Daoy (cell line): ENCODE measurements at regions not wholly inside any gene's neighbourhood (a gene's known extent, or its start where the extent isn't known, plus 50 kb on each side); places are given as distances from the start of the nearest gene placed in this dataset.

Source experiments
- DNase-seq: peaks from one replicate; pipeline ENCODE4 v3.0.0-alpha.2; 2015; ENCODE audit warnings: low read depth

DNA sequence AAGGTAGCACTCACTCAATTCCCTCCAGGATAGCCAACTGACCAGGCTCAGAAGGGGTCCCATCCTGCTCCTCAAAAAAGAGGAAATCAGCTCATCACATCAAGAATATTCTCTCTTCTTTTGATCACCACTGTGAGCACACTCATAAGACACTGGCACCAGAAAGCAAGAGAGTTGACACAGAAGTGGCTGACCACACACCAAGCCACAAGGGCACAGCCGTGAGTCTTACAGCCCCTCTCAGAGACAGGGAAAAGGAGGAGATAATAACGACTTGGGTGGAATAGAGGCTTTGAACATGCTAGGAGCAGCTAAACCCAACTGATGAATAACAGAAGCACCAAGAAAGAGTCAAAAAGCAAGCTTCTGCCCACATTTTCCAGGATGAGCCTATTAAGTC lies 249.1 kb upstream of the PREP start:
- DNase-seq, result no peak

DNA sequence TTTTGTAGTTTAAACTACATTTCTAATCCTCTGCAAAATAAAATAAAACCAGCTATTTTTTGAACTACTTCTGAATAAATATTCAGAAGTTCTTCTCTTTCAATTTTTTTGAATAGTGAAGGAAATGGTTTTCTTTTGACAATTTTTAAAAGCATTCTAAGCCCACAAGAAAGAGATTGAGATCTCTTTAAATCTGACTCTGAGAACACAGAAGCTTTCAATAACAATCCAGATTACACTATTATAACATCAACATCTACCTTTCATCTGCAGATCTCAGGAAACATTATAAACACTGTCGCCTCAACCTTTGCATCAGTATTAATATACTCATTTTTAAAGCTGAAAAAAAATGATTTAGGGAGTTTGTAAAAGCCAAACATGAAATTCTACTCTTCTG lies 247.5 kb upstream of the PREP start:
- no peak for DNase-seq

DNA sequence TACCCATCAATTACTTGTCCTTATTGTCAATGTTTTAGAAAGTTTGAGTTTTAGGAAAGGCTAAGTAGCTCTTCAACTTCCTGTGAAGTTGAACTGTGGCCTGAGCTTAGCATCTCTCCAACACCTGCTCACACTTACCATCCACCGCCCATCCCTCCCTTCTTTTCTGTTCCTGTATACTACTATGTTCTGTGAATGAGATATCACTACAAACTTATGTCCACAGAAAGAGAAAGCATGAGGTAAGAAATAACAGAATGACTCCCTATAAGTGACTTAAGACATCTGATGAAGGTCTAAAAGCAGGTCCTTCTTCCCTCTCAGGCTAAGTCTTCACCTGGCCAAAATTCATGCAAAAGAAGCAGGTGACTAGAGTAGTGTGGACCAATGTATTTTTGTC lies 246.3 kb upstream of the PREP start:
- no peak for DNase-seq

DNA sequence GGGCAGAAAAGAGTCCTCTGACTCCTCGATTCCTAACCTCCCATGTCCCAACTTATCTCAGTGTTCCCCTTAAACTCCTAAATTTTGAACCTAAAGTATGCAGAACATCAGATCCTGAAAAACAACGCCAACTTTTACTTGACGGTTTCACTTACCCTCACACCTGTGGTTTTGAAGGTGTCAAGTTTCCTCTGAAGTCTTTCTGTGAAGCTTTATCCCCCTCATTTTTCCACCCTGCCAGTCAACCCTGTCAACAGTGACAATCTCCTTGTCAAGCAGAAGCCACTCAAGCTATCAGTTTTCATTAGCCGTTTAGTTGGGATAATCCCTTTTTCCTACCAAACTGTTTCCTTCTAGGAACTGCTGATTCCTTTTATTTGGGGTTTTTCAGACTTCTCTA lies 245.4 kb upstream of the PREP start:
- no peak for DNase-seq

DNA sequence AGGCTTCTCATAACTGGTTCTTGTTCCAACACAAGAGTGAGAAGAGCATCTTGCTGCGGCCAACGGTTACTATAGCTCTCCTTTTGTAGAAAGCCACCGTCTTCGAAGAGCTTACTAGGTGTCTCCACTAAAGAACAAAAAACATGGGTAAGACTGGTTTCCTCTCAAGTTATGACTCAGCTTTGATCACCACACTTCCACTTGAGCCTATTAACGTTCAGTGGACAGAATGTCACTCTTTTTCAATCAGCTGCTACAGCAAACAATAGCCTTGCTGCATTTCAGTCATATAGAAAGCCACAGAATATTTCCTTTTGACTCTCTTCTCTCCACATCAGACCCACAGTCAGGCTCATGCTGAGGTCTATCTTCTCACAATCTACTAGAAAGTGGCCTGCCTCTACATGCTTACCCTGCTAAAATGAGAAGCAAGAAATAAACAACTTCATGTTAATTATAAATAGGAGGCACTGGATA lies 243.5 kb upstream of the PREP start:
- peak; percentile 22 for DNase-seq

DNA sequence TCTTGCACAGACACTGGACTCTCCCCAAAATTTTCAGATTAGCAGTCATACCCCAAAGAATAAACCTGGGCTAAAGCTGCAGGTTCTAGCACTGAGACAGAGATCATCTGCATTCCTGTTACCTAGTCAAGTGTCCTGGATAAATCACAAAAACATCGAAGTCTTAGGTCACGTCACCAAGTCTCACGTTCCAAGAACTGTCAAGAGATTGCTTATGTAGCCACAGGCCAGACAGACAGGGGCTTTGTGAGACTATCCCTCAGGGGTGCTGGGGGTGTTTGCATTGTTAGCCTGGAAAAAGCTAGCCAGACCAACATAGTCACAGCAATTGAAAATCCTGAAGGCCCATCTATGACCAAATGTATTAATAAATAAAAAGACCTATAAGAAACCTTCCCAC lies 243.1 kb upstream of the PREP start:
- DNase-seq, result no peak

DNA sequence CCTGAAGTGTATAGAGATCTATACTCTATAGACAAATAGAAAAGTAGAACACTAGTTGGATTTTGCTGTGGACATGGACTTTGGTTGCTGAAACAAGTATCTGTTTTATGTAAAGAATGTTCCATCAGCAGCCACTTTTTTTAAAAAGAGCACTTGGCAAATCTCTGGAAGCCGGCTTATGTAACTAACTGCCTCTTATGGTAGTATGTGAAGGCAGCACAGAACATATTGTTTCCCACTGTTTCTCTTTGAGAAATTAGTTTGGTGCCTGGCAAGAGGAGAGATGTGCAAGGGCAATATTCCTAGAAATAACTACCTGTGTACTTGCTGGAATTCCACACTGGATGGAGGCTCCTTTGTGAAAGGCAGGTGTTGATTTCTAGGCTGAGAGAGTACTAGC lies 242.3 kb upstream of the PREP start:
- DNase-seq, result no peak

DNA sequence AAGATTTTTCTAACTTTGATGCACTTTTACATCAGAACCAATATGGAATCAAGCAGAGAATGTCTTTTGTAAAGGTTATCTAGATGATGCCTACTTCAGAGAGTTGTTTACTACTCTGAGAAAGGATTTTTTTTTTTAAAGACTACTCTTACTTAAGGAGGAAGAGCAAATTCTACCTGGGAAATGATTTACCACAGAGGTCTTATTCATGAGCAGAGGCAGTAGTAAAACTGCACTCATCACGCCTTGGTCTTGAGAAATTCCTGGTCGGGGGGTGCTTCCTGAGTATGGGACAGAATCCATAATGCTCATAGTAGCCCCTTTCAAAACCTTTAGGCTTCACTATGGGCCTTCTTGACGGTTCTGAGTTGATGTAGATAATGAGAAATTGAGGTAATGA lies 241.8 kb upstream of the PREP start:
- DNase-seq, result no peak

DNA sequence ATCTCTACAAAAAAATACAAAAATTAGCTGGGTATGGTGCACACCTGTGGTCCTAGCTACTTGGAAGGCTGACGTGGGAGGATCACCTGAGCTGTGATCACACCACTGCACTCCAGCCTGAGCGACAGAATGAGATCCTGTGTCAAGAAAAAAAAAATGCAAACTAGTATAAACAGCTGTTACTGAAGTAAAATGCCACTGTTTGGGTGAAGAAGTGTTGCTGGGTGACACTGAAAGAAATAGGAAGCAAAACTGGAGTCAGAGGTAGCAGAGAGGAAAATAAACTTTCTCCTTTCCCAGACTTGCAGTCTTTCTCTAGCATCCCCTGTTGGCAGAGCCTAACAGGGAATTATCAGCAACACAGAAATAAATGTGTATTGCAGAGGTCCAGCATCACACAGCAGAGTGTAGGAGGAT lies 241.2 kb upstream of the PREP start:
- DNase-seq, result no peak

DNA sequence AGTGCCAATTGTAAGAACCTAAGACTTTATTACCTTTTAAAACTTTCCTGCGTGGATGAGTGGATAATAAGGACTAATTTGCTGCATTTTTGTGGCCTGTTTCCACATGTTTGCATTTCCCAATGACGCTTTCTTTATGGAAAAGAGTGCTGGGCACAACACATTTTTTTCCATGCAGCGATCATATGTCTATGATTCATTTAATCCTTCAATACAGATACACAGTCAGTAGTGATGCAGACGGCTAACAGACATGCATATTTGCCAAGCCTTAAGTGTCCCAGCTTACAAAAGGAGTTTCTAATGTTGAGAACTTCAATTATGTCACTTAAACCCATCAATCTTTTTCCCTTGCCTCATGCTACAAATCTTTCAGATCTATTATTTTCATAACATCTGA lies 239.8 kb upstream of the PREP start:
- DNase-seq, result no peak

DNA sequence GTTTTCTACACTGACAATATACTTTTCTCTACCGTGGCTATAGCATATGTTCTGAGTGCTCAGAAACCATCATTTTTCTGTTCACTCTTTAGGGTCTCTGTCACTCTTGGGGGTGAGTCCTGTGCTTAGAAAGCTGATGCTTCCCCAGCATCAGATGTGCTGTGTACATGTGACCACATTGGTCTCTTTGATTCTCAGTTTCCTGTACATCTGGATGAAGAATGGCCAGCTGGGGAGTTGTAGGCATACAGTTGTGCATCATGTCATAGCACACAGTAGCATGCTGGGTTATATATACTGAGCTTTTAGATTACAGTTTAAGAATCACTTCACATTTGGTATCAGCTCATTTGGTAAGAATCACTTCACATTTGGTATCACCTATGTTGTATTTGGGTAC lies 238.6 kb upstream of the PREP start:
- no peak for DNase-seq

DNA sequence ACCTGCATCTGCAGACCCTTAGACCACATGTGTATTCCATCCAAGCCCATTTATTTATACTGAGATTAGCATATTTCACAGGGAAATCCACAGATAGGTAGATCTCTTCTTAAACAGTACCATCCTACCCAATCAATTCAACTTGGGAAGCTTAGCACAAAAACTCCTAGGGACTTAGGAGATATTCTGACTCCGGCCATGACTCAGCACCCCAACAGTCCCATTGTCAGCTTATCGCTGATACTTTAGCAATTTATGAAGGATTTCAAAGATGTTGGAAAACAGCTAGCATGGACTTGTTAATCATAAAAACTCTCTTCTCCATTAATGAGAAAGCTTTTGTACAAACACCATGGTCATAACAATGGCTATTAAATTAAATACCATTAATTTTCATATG lies 236.2 kb upstream of the PREP start:
- no peak for DNase-seq

DNA sequence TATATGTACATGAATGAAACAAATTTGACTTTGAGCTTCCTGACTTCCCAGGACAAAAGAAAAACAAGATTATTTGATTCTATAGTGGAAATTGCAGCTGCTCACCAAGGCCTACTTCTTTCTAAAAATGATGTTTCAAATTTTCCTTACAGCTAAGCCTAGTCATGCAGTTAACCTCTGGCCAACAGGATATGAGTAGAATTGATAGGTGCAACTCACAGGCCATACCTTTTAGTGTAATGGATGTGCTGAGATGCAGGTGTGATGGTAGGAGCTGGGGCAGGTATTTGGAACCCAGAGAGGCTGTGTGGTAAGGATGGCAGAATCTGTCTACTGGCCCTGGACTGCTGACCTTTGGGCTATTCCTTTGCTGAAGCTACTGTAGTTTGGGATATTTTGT lies 230.9 kb upstream of the PREP start:
- DNase-seq, result no peak

DNA sequence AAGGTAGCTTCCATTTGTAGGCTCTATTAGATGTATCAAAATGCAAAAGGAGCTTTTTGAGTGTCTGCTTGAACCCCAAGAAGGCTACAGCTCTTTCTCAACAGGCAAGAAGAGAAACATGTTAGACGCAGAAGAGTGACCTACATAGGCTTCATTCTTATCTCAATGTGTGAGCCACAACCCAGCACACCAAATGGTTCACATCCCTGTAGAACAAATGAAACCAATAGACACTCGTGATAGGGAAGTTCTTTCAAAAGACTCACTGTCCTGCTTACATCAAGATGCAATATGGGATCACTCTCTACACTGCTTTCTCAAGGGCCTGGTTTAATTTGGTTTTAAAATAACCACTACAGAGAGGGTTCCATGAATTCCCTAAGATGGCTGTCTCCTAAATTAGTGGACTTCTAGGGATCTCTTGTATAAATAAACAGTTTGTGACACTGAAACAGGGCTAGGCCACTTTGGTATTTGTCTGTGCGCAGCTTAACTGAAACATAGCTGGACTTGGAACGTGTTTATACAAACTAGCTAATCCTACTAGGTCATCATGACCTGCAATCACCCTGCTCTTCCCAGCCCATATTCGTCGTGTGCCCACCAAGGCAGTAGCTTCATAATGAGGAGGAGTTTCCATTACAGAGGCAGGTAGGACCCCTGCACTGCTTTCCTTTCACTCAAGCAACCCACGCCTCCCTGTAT lies 225.4 kb upstream of the PREP start:
- DNase-seq, result no peak

DNA sequence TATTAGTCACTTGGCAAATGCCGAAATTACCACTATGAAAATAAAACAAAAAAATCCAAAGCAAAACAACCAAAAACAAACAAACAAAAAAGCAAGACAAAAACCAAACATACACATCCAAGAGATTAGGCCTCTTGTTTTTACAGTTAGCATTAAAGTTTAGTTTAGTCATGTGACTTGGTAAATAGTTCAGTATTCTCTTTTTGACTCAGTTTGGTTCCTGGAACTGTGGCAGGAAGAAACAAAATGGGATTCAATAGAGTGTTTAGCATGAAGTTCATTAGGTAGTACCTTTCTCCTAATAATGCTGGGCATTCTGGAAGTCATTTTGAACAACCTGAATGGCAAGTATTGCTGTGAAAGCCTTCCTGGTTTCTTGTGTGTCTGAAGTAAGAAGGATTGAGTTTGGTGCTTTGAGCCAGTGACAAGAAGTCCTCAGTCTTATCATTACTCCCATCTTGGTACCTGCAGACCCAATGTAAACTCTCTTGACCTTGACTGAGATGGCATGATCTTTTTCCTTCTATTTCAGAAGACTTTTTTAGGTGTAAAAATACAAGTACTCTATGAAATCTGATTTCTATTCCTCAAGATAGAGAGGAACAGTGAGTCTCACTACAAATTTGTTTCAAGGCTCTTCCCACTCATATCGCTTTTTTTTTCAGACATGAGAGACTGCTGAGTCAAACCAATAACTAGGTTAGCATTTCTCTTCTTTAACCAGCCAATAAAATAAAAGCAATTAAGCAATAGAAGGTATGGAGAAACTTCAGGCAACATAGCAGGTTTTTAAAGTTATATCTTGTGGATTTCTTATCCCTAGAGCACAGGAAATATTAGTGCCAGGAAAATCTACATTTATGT lies 223.6 kb upstream of the PREP start:
- no peak for DNase-seq

DNA sequence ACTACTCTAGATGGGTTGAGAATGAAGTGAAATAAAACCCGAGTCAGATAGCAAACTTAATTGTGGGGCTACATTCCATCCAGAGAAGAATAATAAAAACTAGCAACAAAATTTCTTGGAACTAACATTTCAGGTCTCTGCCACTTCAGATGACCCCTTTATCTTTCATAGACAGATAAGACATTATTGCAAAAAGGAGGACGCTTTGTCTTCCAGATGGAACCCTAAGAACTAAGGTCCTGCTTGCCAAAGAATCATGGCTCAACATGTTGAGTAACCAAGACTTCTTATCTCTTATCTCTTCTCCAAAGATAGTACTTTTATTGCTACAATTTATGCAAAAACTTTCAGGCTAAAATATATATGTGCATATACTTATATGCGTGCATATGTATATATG lies 221.1 kb upstream of the PREP start:
- DNase-seq, result no peak

DNA sequence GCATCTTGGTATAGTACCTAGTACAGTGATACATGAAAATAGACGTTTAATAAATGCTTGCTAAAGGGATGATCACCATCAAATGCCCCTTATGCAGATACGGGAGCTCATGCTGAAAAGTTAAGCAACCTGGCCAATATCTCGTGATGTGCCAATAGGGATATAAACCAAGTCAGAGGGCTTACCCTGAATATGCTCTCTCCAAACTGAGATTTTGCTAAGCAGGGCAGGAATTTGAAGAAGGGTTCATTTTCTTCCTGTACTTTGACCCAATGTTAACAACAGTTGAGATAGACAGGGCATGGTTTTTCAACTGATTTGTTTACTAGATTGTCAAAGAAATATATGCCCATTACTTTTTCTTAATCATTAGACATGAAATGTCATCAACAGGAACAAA lies 219.3 kb upstream of the PREP start:
- no peak for DNase-seq

DNA sequence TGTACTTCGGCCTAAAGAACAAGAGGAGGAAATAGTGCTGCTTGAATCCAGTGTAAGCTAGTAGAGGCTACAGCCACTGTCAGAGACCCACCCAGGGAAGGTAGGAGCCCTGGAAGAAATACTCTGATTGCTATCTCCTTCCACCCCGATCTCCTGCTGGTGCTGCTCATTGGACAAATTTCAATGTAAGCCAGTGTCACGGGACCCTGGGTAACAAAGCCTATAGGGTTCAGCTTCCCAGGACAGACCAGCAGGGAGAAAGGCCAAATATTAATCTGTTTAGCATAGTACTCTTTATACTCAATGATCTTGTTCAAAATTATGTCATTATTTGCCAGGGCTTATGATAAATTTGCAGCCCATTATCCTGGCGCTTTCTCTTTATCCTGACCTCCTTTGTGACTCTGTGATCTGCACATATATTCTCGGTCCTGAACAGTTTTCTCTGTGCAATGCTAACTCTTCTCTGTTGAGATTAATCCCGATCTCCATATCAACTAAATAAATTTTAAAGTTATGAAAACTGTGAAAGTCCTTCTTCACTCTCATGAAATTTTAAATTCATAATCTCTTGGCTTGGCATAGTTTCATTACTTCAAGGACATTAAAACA lies 218.8 kb upstream of the PREP start:
- DNase-seq, result no peak

DNA sequence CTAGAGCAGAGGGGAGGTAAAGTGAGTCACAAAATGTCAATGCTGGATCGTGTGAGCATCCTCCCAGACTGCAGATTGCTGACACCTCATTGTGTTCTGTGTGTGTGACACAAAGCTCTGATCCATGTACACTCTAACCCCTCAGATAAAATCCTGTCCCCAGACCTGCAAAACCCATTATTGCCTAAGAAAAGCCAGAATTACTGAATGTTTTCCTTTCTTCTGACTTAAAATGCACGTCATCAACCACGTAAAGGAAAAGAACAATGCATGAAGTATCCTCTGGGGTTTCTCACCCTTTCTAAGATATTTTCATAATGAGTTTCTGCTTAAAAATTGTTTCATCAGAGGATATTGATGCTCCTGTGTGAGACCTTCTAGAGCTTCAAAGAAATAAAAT lies 218.0 kb upstream of the PREP start:
- DNase-seq, result no peak

DNA sequence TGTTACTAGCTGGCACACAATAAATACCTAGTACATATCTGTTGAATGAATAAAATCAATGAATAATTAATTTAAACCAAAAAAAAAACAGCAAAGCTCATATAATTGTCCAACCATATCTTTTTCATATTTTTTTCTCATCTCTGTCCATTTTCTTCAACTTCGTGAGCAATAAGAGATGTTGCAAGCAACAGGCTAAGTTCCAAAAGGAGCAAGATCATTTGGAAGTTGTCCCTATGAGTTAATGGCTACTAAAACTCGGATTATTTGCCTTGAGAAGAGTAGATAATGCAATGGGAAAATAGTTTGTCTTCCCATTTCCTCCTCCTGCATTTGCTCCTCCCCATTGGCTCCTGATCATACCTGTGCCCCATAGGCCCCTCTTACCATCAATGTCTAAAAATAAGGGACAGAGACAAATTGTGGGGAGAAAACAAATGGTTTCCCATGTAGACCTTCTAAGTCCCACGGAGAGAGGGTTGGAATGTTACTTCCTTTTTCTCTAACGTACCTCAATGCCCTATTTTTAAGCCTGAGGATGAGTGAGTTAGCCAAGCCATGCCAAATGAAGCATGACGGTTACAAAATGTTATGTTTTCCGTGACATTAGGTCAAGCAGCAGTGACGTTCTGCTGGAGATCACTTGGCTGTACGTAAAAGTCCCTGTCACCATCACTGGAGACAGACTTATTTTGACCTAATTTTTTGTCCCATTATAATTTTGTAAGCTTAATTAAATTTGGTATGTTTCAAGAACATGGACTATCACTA lies 217.3 kb upstream of the PREP start:
- DNase-seq, result no peak

DNA sequence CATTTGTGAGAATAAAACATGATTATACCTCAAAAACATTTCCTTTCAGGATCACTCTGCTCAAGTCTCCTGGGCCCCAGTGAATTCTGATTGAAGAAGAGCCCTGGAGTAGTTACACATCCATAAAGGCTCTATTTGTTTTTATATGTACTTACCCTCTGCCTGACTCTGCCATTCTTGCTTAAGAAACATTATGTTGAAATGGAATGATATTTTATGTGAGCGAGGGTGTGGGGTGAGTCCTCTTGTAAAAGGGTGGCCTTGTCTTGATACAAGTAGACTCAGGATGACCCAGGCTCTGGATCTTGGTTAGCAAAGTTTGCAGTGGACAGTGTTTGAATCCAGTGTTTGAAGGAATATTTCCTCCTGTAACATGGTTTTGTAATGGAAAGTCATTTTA lies 215.4 kb upstream of the PREP start:
- no peak for DNase-seq

DNA sequence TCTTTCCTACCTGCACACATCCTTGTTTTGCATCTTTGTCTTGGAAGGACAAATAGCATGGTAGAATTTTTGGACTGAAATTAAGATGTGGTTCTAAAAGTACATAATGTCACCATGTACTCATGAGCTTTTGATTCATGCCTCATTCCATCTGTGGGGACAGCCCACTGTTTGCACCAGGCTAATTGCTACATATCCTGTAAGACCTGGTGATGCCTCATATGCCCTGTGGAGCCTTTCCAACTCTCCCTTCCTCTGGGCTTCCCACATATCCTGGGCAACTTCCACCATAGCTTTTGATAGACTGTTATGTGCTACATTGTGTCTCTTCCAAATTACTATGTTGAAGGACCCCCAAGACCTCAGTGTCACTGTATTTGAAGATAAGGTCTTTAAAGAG lies 213.6 kb upstream of the PREP start:
- DNase-seq, result no peak
